Tongue (tissue), 1 donor: ENCODE measurements at regions not wholly inside any gene's neighbourhood (a gene's known extent, or its start where the extent isn't known, plus 50 kb on each side); places are given as distances from the start of the nearest gene placed in this dataset.
A peak's percentile ranks its signal among the peaks of the same experiment; 100 is the strongest.

ENCODE experiments used
- DNase-seq: peaks from one replicate; pipeline ENCODE4 v3.0.0-alpha.2; 2015

DNA sequence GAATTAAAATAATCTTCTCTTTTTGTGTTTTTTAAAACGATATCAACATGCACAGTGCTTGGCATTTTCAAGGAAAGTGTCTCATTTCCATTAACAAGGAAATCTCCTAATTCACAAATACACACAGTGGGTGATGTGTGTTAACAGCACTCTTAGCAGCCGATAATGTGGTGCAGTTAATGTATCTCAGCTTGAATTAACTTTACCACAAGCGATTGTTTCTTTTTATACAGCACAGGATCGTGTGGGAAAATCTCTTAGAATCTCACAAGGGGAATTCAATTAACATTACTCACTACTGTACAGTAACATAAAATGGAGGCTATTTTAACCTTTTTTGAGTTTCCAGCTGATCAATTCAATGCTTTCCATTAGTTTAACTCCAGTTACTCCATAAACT is 1841.9 kb downstream of the STIM2 start:
- DNase-seq = no peak

- no peak for DNase-seq
Measured at GRCh38 chr4:28709891-28710290, 1849.2 kb downstream of the STIM2 start.

GRCh38 chr4:28723371-28723770 is 1862.7 kb downstream of the STIM2 start:
- DNase-seq = no peak

DNA sequence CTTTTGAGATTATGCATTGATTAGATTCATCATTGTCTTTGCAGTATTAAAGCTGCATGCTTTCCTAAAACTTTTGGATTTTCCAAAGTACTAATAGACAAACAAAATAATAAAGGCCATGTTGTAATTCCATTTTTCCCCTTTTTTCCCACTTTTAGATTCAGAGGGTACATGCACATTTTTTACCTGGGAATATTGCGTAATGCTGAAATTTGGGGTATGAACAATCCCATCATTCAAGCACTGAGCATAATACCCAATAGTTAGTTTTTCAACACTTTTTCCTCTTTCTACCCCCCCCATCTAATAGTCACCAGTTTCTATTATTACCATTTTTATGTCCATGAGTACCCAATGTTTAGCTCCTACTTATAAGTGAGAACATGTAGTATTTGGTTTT is 1863.6 kb downstream of the STIM2 start:
- no peak for DNase-seq

DNA sequence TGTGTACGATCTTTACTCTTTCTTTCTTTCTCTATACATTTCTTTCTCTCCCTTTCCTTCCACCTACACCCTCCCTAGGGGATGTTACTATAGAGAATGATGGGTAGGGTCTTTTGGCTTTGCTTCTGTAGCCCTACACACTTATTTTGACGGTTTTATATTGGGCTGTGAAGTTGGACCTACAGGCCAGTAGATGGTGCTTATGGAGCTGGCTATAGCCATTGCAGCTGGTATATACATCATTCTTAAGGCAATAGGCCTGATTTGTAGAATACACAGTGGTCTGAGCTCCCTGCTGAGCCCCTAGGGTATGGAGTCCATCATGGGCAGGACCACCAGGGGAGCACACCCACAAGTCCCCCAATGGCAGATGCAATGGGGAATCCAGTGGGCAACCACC is 1869.7 kb downstream of the STIM2 start:
- DNase-seq = no peak

- no peak for DNase-seq
Measured at GRCh38 chr4:28744066-28744465, 1883.4 kb downstream of the STIM2 start.

DNA sequence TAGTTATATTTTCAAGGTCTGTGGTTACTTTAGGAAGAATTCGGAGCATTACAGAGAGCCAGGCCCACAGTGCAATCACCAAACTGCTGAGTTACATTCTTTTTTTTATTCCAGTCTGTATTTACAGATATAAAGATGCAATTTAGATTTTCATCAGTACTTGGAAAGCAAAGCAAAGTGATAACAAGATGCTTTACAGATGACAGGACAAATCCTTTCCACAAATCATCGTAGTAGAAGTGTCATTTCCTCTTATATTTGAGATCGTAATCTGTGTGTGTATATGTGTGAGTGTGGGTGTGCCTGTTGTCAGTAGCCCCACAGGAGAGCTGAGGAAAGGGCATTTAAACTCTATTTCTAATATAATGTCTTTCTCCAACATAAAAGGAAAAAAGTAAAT is 1893.7 kb downstream of the STIM2 start:
- DNase-seq = no peak

GRCh38 chr4:28755081-28755480 is 1894.4 kb downstream of the STIM2 start:
- no peak for DNase-seq

DNA sequence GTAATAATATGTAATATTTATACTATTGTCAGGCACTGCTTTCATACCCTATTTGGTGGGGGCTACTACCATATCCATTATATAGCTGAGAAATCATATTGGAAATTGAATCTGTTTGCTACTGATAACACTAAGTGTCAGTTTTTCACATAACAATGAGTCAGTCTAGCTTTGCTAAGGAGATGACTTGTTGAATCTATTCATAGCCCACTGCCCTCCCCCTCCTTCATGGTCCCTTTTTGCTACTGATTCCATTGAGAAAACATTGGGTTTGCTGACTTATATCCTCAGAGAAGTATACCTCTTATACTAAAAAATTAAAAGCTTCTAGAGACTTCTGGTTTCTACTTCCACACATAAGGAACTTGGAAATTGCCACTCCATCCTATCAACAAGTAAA is 1898.4 kb downstream of the STIM2 start:
- DNase-seq = no peak

DNA sequence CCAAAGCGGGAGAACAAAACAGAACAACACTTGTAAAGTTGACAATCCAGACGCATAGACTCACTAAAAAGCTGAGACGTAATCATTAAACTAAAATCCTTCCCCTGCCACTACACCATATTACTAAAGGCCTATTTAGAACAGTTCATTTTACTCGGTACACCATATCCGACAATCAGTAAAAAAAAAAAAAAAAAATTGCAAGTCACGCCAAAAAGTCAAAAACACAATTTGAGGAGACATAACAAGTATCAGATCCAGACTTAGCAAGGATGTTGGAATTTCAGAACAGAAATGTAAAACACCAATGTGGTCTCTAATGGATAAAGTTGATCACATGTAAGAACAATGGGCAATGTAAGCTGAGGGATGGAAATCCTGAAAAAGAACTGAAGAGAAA is 1899.4 kb downstream of the STIM2 start:
- DNase-seq = no peak

- DNase-seq = no peak
Measured at GRCh38 chr4:28772066-28772465, 1911.4 kb downstream of the STIM2 start.

- DNase-seq = no peak
Measured at GRCh38 chr4:28772788-28773187, 1912.1 kb downstream of the STIM2 start.

DNA sequence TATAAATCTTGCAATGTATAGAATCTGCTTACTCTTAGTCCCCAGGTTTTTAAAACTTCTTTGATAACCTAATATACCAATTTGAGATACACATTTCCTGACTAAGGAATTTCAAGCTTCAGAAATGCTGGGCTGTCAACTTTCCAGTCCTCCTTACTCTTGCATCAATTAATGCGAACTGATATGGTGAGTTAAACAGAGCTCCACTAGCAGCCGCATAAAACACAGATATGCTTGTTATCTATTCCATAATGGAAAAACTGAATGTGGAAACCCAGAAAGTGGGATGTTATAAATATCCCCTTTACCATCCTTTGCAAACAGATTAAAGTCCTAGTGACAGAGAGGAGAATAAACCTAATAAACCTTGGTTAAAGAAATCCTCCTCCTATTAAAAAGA is 1913.7 kb downstream of the STIM2 start:
- DNase-seq = peak; percentile 4

DNA sequence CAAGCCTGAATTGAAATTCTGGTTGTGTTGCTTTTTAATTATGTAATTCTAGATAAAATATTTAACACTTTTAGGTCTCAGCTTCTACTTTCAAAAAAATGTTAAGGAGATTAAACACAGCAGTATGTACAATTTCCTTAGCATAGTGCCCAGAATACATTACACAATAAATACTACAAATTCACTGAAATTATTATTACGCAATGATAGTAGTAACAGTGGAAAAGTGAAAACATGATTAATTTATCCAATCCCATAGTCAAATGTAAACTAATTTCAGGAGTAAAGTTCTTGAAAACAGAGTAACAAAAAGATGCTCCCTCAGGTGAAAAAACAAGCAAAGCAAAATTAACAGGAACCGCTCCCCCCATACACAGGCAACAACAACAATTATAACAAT is 1915.4 kb downstream of the STIM2 start:
- DNase-seq = no peak

- no peak for DNase-seq
Measured at GRCh38 chr4:28784188-28784587, 1923.5 kb downstream of the STIM2 start.

DNA sequence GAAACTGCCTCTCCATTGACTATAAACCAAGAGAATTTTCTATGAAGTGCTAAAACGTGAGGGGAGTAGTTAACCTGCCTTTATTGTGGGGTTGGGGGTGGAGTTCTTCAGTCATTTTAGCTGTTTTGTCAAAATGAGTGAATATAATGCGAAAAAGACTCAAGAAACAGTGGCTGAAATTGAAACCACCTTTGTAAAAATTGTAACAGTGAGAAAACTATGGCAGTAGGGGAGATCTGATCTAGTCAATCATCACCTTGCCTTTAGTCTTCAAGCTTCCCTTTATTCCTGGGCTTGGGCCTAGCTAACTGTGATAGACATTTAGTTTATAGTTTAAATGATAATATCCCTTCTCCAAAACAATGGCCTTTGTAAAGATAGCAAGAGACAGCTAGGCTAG is 1927.3 kb downstream of the STIM2 start:
- no peak for DNase-seq

GRCh38 chr4:28788929-28789490 is 1928.4 kb downstream of the STIM2 start:
- no peak for DNase-seq

DNA sequence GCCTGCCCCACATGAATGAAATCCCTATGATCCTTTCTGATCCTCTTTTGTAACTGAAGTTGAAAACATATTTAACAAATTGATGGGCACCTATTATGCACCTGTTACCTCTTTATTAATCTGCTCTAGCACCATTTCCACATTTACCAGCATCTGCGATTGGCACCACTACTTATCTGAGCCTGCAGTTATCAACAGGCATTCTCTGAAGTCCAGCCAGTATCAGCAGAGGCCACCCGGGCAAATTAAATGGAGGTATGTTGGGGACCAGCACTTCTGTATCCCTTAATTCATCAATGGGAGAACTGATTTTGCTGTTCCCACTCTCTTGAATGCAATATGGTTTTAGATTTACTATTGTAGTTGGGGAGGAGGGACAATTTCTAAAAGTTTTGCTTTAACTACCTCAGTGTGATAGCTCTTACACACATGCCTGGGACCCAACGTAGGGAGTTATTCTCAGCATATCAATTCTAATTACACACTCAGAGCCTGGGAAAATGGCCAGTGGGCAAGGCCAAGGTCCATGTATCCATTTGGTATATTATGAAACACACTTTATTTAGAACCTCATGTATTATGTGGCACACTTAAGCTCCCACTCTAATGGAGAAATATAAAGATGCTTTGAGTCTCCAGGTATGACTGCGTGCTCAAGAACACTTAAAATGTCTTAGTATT is 1927.1 kb upstream of the PCDH7 start:
- DNase-seq = no peak

GRCh38 chr4:28799696-28800095 is 1920.5 kb upstream of the PCDH7 start:
- DNase-seq = no peak

DNA sequence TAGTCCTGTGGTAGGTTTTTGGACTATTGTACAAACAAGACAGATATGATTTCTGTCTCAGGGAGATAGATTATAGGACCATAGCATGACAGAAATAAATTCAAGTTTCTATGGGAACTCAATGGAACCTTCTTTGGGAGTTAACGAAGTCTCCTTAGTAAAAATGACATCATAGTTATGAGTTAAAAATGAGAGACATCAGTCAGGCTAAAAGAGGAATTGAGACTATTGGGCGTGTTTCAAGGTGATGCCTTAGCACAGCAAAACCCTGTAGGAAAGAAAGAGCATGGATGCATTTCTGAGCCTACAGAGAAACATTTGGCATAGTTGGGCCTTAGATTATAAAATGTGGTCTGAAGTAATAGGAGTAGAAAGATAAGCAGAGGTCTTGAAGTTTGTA is 1909.1 kb upstream of the PCDH7 start:
- DNase-seq = no peak

DNA sequence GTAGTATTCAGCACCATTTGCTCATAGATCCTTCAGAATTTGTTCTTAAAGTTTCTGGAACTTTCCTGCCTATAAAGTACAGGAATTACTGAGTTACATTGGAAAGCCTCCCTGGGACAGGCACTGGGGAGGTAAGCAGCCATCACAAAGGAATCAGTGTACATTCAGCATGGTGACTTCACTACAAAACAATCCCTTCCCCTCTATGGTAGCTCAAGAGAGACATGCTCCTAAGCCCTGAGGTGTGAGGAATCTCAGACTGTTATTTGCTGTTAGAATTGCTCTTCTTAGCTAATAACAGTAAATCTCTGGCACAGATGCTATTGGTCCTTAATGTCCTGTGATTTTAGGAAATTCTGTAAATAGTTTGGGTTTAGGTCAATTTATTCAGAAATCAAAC is 1898.0 kb upstream of the PCDH7 start:
- no peak for DNase-seq

- no peak for DNase-seq
Measured at GRCh38 chr4:28827866-28828265, 1892.3 kb upstream of the PCDH7 start.

GRCh38 chr4:28831867-28832266 is 1888.3 kb upstream of the PCDH7 start:
- no peak for DNase-seq

GRCh38 chr4:28832444-28832843 is 1887.7 kb upstream of the PCDH7 start:
- no peak for DNase-seq

GRCh38 chr4:28834120-28834519 is 1886.0 kb upstream of the PCDH7 start:
- no peak for DNase-seq
